ENCODE measurements at regions not wholly inside any gene's neighbourhood (a gene's known extent, or its start where the extent isn't known, plus 50 kb on each side); places are given as distances from the start of the nearest gene placed in this dataset.

- no peak for DNase-seq (ENCODE audit: low read depth, low spot score)
Measured at GRCh38 chr2:101558740-101559525, 84.0 kb upstream of the RFX8 start.

DNA sequence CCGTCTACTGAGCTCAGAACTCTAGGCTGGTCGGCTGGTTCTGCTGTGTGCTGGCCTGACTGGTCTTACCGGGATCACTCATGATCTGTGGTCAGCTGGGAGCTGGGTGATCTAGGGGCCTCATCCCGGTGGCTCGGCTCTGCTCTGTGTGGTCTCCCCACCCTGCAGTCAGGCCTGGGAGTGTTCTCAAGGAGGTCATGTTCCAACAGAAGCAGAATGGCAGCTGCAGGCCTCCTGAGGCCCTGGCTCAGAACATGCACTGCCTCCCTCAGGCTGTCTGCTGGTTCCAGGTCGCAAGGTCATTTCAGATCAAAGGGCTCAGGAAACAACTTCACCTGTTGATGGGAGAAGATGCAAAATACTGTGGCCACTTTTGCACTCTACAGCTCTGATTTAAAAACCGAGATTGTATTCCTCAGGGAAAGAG is 81.1 kb upstream of the RFX8 start:
- DNase-seq (ENCODE audit: low read depth, low spot score), result no peak

GRCh38 chr2:101551336-101551888 is 76.5 kb upstream of the RFX8 start:
- no peak for DNase-seq (ENCODE audit: low read depth, low spot score)

GRCh38 chr2:101550555-101550954 is 75.6 kb upstream of the RFX8 start:
- DNase-seq (ENCODE audit: low read depth, low spot score), result no peak

DNA sequence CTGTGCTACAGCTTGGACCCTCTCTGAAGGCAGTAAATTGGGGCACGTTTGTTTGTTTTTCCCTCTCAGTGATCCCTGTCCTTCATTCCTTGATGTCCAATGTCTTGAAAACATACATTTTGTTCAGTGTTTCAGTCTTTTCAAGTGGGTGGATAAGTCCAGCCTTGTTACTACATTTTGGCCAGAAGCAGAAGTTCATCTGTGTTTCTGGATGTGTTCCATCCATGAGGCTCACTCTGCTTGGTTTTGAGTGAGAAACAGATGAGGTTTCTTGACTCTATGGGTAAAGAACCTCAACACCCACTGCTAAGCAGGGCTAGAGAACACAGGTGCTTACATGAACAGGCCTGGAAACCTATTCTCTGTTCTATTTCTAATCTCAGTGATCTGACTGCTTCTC is 74.5 kb upstream of the RFX8 start:
- DNase-seq (ENCODE audit: low read depth, low spot score), result no peak

GRCh38 chr2:101546376-101547058 is 71.6 kb upstream of the RFX8 start:
- DNase-seq (ENCODE audit: low read depth, low spot score), result peak; percentile 36

DNA sequence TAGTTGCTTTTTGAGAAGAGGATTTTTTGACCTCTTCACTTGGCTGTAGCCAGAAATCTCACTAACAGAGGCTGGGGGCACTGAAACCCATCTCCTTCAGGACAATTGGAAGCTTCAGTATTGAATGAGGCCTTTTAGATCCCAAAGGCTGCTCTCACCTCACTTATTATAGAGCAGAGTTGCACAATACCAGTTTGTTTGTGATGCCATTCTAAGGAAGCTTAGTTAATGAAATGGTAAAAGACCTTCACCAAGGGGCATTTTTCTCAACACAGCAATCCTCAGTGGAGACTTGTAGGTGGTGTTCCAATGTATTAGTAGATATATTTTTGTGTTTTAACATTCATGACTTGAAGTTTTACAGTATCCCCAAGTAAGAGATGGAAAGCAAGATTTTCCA is 71.0 kb upstream of the RFX8 start:
- DNase-seq (ENCODE audit: low read depth, low spot score), result no peak

- DNase-seq (ENCODE audit: low read depth, low spot score), result no peak
Measured at GRCh38 chr2:101540518-101540917, 65.6 kb upstream of the RFX8 start.

DNA sequence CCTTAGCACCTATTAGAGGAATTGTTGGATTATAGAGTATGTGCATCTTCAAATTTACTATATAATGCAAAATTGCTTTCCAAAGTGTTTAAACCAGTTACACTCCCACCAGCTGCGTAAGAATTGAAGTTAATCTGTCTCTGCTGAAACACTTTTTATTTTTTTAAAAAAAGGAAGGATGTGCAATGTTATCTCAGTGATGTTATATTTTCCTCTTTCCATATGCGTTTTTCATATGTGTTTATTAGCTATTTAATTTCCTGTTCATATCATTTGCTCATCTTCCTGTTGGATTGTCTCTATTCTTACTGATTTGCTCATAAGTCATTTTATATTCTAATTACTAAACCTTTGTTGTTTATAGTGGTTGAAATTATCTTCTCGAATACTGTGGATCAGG is 63.2 kb upstream of the RFX8 start:
- DNase-seq (ENCODE audit: low read depth, low spot score), result no peak

GRCh38 chr2:101534149-101534611 is 59.3 kb upstream of the RFX8 start:
- DNase-seq (ENCODE audit: low read depth, low spot score), result no peak

DNA sequence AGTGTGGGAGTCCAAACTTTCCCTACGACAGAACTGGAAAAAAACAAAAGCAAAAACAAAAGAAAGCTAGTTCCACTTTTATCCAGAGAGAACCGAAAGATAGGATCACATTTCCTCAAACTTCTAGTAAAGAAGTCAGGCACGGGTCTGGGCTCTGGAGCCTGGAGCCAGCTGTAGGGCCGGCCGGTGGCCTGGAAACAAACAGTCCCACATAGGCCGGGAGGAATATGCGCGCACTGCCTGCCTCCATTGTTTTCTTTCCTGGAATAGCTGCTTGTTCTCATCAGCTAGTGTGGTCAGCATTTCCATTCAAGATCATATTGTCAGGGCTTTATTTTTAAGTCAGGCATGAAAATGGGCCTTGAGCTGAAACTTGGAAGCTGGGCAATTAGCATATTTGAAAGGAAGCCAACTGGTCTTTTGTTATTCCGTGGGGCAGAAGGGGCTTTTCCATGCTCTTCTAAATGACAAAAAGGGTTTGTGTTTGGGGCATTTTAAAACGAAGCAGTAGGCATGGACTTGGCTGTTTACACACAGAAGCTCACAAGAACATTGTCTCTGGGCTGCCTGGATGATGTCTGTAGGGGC is 58.7 kb upstream of the RFX8 start:
- peak; percentile 43 for DNase-seq (ENCODE audit: low read depth, low spot score)

DNA sequence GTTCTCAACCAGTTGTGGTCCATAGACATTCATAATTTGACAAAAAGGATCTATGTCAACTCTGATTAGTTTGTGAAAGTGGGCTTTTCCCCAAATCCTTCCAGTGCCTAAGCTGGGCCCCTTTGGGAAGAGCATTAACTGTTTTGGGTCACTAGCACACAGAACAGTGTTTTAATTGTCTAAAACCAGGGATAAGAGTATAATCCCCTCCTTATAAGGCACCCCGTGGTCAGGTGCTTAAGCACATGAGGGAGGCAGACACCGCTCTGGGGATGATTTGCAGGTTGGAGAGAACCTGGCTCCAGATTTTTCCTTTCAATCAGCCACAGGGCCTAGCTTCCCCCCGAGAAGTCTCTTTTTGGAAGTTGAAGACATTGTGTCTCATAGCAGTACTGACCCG is 53.6 kb upstream of the RFX8 start:
- DNase-seq (ENCODE audit: low read depth, low spot score), result no peak

- DNase-seq (ENCODE audit: low read depth, low spot score), result no peak
Measured at GRCh38 chr2:101524806-101525430, 50.0 kb upstream of the RFX8 start.
